ENCODE measurements at regions not wholly inside any gene's neighbourhood (a gene's known extent, or its start where the extent isn't known, plus 50 kb on each side); places are given as distances from the start of the nearest gene placed in this dataset.

DNA sequence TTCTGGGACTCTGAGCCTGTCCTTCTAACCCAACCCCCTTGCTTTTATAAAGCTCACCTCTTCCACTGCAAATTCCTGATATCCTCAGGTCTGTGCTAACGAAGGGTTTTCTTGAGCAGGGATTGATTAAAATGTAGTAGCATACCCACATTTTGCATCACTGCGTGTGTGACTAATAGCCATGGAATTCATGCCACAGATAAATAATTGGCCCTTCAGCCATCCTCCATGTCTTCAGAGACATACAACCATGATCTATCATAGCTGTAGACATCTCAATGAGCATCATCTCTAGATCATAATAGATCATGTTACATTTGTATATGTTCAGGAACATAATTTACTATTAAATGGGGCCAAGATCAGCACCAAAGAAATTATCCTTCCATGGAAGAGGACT, 990.3 kb downstream of the KCNMA1 start:
- TF ChIP-seq CTCF (conservative IDR thresholded peaks at IDR 0.05; ENCODE audit: low read depth, low read length) (no peak), EZH2phosphoT487 (IDR thresholded peaks at IDR 0.05; ENCODE audit: borderline replicate concordance, low read length) (no peak)
